GM12892 (cell line): ENCODE measurements at regions not wholly inside any gene's neighbourhood (a gene's known extent, or its start where the extent isn't known, plus 50 kb on each side); places are given as distances from the start of the nearest gene placed in this dataset.

Source experiments
- DNase-seq: peaks from one replicate; pipeline ENCODE4 v3.0.0; 2011; ENCODE audit not compliant: insufficient read length
- FAIRE-seq: peaks from 2 replicates; lab custom pipeline; 2011; peaks lifted over from hg19 to GRCh38; lab: Jason Lieb, UNC
- POLR2A ChIP-seq: IDR thresholded peaks from 2 replicates; pipeline ENCODE4 v1.6.1; 2011; ENCODE audit warnings: low read depth, low read length, control low read depth
- POLR2AphosphoS5 ChIP-seq: IDR thresholded peaks from 2 replicates; pipeline ENCODE4 v1.6.1; 2011; ENCODE audit warnings: low read depth, low read length, control low read depth
- TAF1 ChIP-seq: IDR thresholded peaks from 2 replicates; pipeline ENCODE4 v1.6.1; 2011; ENCODE audit warnings: low read depth, mild to moderate bottlenecking, control low read depth, low read length, borderline replicate concordance

- FAIRE-seq (no peak), DNase-seq (no peak)
- TF ChIP-seq TAF1: no peak
- no peak for TF ChIP-seq POLR2AphosphoS5
- no peak for TF ChIP-seq POLR2A
These were observed 111.6 kb downstream of the HDGFL1 start for GRCh38 chr6:22680950-22681349.

DNA sequence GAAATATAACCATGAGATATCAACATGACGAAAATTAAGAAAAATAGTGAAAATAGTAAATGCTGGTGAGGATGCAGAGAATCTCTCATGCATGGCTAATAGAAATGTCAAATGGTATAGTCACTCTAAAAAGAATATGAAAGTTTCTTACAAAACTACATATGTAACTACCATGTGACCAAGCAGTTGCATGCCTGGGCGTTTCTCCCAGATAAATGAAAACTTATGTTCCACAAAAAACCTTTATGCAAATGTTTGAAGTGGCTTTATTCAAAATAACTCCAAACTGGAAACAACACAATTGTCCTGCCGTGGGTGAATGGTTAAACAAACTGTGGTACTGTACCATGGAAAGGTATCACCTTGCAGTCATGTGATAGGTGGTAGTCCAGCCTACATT is 112.4 kb downstream of the HDGFL1 start:
- FAIRE-seq (peak; percentile 65), DNase-seq (no peak)
- no peak for TF ChIP-seq POLR2AphosphoS5
- TF ChIP-seq TAF1: no peak
- no peak for TF ChIP-seq POLR2A

DNA sequence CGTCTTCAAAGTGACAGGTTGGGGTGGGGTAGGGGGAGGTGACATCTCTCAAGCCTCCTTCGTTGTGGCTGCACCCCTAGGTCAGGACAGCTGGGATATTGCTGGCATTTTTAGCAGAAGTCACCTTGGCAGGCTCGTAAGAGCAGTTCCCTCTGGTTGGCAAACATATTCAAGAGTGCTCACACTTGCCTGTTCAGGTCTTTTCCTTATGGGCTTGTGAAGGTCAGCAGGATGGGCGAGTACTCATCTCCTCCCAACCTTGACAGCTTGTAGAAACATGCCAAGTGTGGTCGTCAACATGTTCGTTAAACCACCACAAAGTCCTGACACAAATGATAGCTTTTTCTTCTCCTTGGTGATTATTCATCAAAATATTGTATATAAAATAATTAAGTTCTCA is 113.6 kb downstream of the HDGFL1 start:
- FAIRE-seq (no peak), DNase-seq (no peak)
- TF ChIP-seq POLR2AphosphoS5: no peak
- TF ChIP-seq TAF1: no peak
- no peak for TF ChIP-seq POLR2A

- FAIRE-seq (no peak), DNase-seq (no peak)
- TF ChIP-seq POLR2A: no peak
- TF ChIP-seq POLR2AphosphoS5: no peak
- no peak for TF ChIP-seq TAF1
These were observed 121.1 kb downstream of the HDGFL1 start for GRCh38 chr6:22690446-22690845.

DNA sequence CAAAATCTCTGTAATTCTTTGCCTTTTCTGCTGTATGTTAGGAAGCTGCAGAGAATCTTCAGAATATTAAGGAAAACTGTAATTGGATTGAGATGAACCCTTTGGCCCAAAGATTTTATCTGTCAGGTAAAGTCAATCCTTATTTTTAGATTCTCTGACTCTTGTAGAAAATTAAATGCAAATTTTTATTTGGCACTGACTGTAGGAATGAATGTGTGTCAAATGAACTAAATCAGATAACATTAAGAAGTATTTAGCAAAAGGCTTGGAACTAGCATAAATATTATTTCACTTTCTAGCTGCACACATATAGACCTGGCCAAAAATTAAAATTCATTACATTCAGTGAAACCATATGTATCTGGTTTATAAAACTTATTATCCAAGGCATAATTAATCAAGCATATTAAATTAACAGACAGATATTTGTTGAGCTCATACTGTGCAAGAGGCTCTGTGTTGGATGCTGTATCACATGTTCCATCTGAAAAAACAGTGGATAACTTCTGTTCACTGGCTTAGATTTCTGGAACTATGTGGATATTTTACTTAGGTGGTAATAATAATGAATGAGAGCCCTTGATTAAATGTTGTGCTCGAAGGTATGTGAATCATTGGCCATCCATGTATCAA is 124.8 kb downstream of the HDGFL1 start:
- no peak for TF ChIP-seq POLR2A
- no peak for TF ChIP-seq POLR2AphosphoS5
- TF ChIP-seq TAF1: no peak
- FAIRE-seq (no peak), DNase-seq (no peak)

DNA sequence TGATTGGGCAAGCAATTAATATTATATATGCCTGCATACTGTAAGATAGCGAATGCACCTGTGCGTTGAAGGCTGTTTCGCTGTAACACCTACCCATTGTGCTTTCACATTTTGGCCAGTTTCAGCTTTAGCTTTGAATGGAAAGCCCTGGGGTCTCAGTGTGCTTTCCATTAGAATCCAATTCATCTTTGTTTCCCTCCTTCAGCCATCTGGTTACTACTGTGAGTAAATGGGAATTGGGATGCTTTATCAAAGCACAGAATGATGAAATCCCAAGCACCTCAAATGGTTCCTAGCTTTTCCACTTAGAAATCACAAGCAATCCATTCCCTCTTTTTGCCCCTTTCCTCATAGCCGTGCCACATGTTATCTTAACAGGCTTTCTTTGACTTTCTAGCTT is 127.1 kb downstream of the HDGFL1 start:
- FAIRE-seq (peak; percentile 46), DNase-seq (no peak)
- TF ChIP-seq POLR2A: no peak
- TF ChIP-seq POLR2AphosphoS5: no peak
- no peak for TF ChIP-seq TAF1

DNA sequence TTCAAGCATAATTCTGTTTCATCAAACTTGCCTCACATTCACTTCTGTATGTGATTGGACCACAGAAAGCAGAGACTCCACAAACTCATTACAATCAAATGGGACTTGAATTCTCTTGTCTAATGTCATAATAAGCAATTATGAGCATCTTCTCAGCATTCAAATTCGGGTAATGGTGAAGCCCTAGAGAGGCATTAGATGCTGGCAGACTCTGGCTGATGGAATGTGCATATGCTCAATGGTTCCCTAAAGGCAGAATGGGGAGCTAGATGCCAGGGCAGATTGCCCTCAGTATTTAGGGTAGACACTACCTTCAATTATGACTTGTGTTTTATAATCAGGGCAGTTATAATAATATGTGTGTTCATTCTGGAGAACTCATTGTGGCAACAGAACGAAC is 127.9 kb downstream of the HDGFL1 start:
- FAIRE-seq: peak; percentile 48
- no peak for TF ChIP-seq TAF1
- no peak for DNase-seq

- FAIRE-seq (no peak), DNase-seq (no peak)
- TF ChIP-seq TAF1 (no peak), POLR2AphosphoS5 (no peak), POLR2A (no peak)
These were observed 129.8 kb downstream of the HDGFL1 start for GRCh38 chr6:22699151-22699550.

DNA sequence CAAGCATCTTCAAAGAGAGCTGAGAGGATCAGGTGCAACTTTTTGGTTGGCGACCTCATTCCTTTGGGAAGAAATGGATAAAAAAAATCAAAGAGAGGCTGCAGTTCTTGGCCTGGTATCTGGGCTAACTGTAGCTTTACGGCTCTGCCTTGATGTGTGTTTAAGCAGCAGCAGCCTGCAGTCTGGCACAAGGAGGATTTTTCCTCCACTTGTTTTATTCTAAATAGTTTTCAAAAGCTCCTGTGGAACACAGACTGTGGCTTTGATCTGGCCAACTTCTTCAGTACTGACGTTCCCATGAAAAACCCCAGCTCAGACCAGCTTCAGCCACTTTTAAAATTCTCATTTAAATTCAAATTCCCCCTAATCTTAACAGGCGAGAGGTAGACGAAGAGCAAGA is 137.3 kb downstream of the HDGFL1 start:
- DNase-seq: no peak
- FAIRE-seq: no peak
- TF ChIP-seq TAF1: no peak
- no peak for TF ChIP-seq POLR2AphosphoS5
- TF ChIP-seq POLR2A: no peak

DNA sequence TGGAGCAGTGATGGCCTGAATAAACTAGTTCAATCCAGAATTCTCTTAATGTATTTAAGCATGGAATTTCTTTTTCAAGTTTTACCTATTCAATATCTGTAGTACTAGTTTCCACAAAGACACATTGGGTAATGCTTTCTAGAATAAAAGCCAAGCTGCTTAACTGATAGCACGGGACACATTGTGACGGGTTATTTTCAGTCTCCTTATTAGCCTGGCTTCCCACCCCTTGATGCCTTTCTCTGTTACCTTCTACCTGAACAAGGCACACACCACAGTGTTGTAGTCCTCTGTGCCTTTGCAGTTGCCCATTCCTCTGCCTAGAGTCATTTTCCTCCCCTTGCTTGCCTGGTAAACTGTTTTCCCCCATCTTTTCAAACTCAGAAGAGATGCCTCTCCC is 139.1 kb downstream of the HDGFL1 start:
- no peak for DNase-seq
- no peak for FAIRE-seq
- TF ChIP-seq TAF1: no peak
- no peak for TF ChIP-seq POLR2A
- no peak for TF ChIP-seq POLR2AphosphoS5

DNA sequence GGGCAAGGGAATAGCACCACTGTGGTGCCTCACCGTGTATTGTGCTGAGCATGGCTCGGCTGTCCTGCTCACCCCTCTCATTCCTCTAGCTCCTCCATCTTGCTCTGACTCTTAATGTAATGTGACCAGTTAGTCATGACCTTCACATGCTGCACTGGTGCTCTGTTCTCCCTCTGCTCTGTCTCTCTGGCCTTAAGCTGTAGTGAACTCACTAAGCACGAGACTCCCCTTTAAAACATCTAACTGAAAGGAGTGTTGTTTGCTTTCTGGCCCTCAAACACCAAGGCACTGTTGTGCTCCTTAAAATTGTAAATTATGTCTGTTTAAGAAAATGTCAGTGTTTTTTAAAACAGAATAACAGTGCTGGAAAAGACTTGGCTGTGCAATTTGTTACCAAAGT is 140.4 kb downstream of the HDGFL1 start:
- DNase-seq (no peak), FAIRE-seq (no peak)
- TF ChIP-seq TAF1: no peak
- TF ChIP-seq POLR2AphosphoS5: no peak
- no peak for TF ChIP-seq POLR2A

DNA sequence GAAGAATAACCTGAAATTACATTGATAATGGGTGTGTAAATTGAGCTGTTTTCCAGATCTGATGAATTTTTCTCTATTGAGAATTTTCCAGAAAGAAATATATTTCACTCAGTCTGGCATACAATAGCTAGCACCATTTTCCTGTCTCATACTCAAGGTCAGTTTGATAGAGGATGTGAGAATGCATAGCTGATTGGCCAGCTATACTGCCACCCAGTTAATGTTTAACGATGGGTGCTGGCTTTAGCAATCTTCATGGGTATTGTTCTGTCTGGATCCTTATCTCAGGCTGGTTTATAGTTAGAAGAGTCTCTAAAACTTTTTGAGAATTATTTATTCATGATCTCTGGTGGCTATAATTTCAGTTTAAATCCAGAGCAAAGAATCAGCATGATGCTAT is 147.4 kb downstream of the HDGFL1 start:
- FAIRE-seq (no peak), DNase-seq (no peak)
- TF ChIP-seq POLR2A (no peak), POLR2AphosphoS5 (no peak), TAF1 (no peak)

DNA sequence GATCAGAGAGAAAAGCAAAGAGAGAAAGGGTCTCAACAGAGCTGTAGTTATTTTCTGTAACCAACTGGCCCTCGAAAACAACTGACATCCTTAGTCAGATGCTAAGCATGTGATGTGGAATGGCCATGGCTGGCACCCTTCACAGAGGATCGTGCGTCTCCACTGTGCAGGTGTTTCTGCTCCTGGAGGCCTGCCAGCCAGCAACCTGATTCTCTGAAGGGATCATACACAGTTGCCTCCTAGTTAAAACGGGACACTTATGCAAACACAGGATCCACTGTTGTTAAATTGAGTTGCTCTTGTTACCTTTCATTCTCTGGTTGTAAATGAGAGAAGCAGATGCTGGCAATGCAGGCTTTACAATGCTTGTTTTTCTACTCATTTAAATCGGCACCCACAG is 148.5 kb downstream of the HDGFL1 start:
- TF ChIP-seq POLR2A (no peak), TAF1 (no peak), POLR2AphosphoS5 (no peak)
- DNase-seq (no peak), FAIRE-seq (no peak)

DNA sequence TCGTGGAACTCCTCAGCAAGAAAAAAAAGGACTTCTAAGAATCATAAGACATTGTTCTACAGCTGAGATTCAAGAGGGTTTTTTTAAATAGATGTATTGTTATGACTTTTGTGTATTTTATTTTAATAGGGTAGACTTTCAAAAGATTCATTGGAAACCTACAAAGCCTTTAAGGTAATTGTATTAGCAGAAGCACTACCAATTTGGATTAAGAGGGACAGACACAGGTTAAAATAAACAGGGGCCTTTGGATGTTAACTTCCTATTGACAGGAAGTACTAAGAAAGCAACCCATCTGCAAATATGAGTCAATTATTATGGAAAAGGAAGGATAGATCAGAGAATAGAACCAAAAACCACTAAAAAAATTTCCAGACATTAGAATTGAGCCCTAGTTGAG is 153.5 kb downstream of the HDGFL1 start:
- DNase-seq: no peak
- no peak for FAIRE-seq
- TF ChIP-seq POLR2AphosphoS5: no peak
- no peak for TF ChIP-seq POLR2A
- no peak for TF ChIP-seq TAF1
